ENCODE measurements at regions not wholly inside any gene's neighbourhood (a gene's known extent, or its start where the extent isn't known, plus 50 kb on each side); places are given as distances from the start of the nearest gene placed in this dataset.

- intact Hi-C loops (cut with micrococcal nuclease), result no loop called here
- Mint-ChIP-seq H3K4me3 (ENCODE audit: unreplicated experiment) (no peak overlapping the region), H3K36me3 (ENCODE audit: insufficient read depth, unreplicated experiment) (no peaks in the 10 kb centered on the region), H3K27ac (ENCODE audit: low read depth, unreplicated experiment) (no peak overlapping the region), H3K27me3 (ENCODE audit: insufficient read depth, unreplicated experiment) (no peaks in the 10 kb centered on the region), H3K4me1 (ENCODE audit: insufficient read depth, unreplicated experiment) (no peaks in the 10 kb centered on the region), H3K9me3 (ENCODE audit: unreplicated experiment) (peaks cover 22% of the 10 kb centered on the region)
- DNase-seq (ENCODE audit: unreplicated experiment), result no peak
- CTCF ChIA-PET, result interaction anchor here (0.5 to 0.6 kb wide), 2 partner anchors 32 to 158 kb away, joined by 3 to 4 read pairs; no protein-coding TSS in a partner anchor
- POLR2A ChIA-PET, result interaction anchor here (0.7 kb wide), 1 partner anchor 47 kb away, joined by 3 read pairs; no protein-coding TSS in a partner anchor
- no peak for TF ChIP-seq CTCF (IDR thresholded peaks at IDR 0.05; ENCODE audit: unreplicated experiment)
- no TSS peak for BruUV-seq (replicated peaks)
These were observed 86.1 kb downstream of the RAP2A start for GRCh38 chr13:97520061-97520460.

- intact Hi-C loops (cut with micrococcal nuclease), result no loop called here
- no peaks in the 10 kb centered on the region for H3K27me3 Mint-ChIP-seq (ENCODE audit: insufficient read depth, unreplicated experiment)
- H3K27ac Mint-ChIP-seq (ENCODE audit: low read depth, unreplicated experiment), result no peak overlapping the region
- no peaks in the 10 kb centered on the region for H3K4me1 Mint-ChIP-seq (ENCODE audit: insufficient read depth, unreplicated experiment)
- DNase-seq (ENCODE audit: unreplicated experiment), result no peak
- H3K4me3 Mint-ChIP-seq (ENCODE audit: unreplicated experiment), result no peak overlapping the region
- BruUV-seq (replicated peaks), result no TSS peak
- TF ChIP-seq CTCF (IDR thresholded peaks at IDR 0.05; ENCODE audit: unreplicated experiment), result no peak
- CTCF ChIA-PET, result no interaction called here
- POLR2A ChIA-PET, result interaction anchor here (0.6 kb wide), 2 partner anchors 9 to 240 kb away, joined by 3 read pairs; no protein-coding TSS in a partner anchor
- H3K9me3 Mint-ChIP-seq (ENCODE audit: unreplicated experiment), result peaks cover 22% of the 10 kb centered on the region
- H3K36me3 Mint-ChIP-seq (ENCODE audit: insufficient read depth, unreplicated experiment), result no peaks in the 10 kb centered on the region
These were observed 86.9 kb downstream of the RAP2A start for GRCh38 chr13:97520866-97521265.

- H3K4me3 Mint-ChIP-seq (ENCODE audit: unreplicated experiment), result no peak overlapping the region
These were observed 87.8 kb downstream of the RAP2A start for GRCh38 chr13:97521726-97522125.

GRCh38 chr13:97522243-97522642, 88.3 kb downstream of the RAP2A start:
- Mint-ChIP-seq H3K4me3 (ENCODE audit: unreplicated experiment) (no peak overlapping the region), H3K27me3 (ENCODE audit: insufficient read depth, unreplicated experiment) (no peaks in the 10 kb centered on the region), H3K9me3 (ENCODE audit: unreplicated experiment) (peaks cover 22% of the 10 kb centered on the region), H3K4me1 (ENCODE audit: insufficient read depth, unreplicated experiment) (no peaks in the 10 kb centered on the region), H3K36me3 (ENCODE audit: insufficient read depth, unreplicated experiment) (no peaks in the 10 kb centered on the region), H3K27ac (ENCODE audit: low read depth, unreplicated experiment) (no peak overlapping the region)
- no peak for TF ChIP-seq CTCF (IDR thresholded peaks at IDR 0.05; ENCODE audit: unreplicated experiment)
- BruUV-seq (replicated peaks), result no TSS peak
- ChIA-PET CTCF (no interaction called here), POLR2A (no interaction called here)
- DNase-seq (ENCODE audit: unreplicated experiment), result no peak
- intact Hi-C loops (cut with micrococcal nuclease), result no loop called here

More at GRCh38 chr13:97521726-97522125, 87.8 kb downstream of the RAP2A start:
- POLR2A ChIA-PET, result no interaction called here
- H3K9me3 Mint-ChIP-seq (ENCODE audit: unreplicated experiment), result peaks cover 22% of the 10 kb centered on the region
- CTCF ChIA-PET, result no interaction called here
- intact Hi-C loops (cut with micrococcal nuclease), result no loop called here
- H3K36me3 Mint-ChIP-seq (ENCODE audit: insufficient read depth, unreplicated experiment), result no peaks in the 10 kb centered on the region
- no peak for TF ChIP-seq CTCF (IDR thresholded peaks at IDR 0.05; ENCODE audit: unreplicated experiment)
- BruUV-seq (replicated peaks), result no TSS peak
- H3K27me3 Mint-ChIP-seq (ENCODE audit: insufficient read depth, unreplicated experiment), result no peaks in the 10 kb centered on the region
- no peaks in the 10 kb centered on the region for H3K4me1 Mint-ChIP-seq (ENCODE audit: insufficient read depth, unreplicated experiment)
- DNase-seq (ENCODE audit: unreplicated experiment), result no peak
- no peak overlapping the region for H3K27ac Mint-ChIP-seq (ENCODE audit: low read depth, unreplicated experiment)
